NCI-H526 treated with DMSO at 0.1 percent for 48 hours (cell line): ENCODE measurements at regions not wholly inside any gene's neighbourhood (a gene's known extent, or its start where the extent isn't known, plus 50 kb on each side); places are given as distances from the start of the nearest gene placed in this dataset.

Experiments
- DNase-seq: peaks from one replicate; lab custom pipeline; 2025; lab: John Stamatoyannopoulos, UW

DNA sequence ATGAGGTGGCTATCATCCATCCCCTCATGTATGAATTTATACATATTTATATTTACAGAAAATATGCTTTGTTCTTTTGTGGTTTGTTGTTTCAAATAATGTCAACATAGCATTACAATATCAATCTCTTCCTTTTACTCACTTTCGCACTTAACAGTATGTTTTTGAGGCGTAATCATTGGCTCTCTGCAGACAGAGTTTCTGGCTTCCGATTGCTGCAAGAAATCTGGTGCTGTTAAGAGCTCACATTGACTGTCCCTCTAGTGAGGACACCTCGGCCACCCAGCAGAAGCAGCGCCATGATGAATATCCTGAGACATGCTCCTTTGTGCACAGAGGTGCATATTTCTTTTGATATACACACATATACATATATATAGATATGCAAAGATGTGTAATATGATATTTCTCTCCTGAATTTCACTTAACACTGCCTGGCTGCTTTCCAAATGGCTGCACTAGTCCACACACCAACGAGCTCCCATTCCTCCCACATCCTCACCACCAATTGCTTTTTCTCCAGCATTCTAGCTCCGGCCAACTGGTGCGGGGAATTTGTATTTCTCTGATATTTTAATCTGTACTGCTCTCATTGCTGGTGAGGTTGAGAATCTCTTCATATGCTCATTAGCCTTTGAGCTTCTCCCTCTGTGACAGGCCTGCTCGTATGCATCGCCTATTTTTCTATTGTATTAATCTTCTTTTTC, 248.4 kb downstream of the SIPA1L2 start:
- DNase-seq: peak; percentile 41

DNA sequence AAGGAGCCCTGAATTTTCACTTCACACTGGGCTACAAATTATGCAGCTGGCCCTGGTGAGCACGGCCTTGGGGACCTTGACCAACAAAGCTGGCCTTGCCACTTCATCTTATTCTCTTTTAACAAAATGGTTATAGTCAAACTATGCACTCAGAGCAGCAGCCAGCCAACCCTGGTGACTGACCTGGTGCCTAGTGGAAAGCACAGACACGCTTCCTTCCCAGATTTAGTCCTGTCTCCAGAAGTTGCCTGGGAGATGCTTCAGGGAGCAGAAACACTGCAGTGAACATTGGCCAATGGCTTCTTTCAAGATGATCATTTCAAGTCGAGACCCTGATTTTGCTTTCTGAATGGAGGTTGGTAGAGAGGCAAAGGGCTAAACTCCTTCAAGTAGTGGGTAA, 249.3 kb downstream of the SIPA1L2 start:
- DNase-seq: no peak

DNA sequence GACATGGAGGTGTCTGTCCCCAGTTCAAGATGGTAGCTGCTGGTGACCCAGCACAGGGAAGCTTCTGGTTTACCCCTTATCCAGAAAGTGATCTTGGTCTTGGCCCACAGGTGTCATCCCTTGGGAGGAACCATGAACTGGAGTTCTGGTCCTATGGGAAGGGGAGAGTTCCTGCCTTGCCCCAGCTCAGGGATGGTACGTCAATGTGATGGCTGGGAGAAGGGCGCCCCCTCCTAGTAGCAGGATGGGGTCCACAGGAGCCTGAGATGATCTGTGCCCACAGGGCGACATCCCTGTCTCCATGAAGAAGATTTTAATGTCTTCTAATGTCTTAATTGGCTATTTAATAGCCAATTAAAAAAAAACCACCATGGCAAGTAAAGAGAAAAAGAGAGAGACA, 249.8 kb downstream of the SIPA1L2 start:
- DNase-seq: no peak

- no peak for DNase-seq
These were observed 250.9 kb downstream of the SIPA1L2 start for GRCh38 chr1:232379063-232379434.

DNA sequence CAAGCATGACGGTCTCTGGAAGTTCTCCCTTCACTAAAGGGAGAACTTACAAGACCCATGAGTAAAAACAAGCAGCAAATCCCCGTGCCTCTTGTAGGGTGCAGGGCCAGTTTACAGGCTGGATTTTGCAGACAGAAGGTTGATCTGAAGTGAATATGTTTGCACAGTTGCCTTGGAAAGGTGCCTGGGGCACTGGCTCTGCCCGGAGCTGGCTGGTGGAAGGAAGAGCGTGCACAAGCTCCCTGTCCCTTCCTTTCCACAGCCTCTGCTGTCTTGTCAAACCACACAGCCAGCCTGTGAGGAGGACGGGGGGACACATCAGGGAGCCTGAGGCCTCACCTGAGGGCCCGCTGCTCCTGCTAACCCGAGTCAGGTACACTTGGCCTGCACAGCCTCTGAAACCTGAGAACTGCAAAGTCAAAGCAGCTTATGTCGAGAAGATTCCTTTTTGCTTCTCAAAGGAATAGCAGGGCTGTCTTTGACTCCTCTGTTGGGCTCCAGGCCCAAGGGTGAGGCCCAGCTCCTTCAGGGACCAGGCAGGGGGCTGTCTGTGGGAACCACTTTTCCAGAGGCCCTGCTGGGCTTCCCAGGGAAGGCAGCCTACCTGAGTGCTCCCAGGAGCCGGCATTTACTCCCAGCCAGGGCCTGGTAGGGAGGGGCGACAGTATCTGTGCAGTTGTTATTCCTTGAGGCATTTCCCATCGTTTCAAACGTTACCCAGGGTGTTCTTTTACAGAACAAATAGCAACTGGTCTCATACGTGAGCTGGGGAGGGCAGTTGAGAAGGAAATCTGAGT, 251.5 kb downstream of the SIPA1L2 start:
- DNase-seq: peak; percentile 0

DNA sequence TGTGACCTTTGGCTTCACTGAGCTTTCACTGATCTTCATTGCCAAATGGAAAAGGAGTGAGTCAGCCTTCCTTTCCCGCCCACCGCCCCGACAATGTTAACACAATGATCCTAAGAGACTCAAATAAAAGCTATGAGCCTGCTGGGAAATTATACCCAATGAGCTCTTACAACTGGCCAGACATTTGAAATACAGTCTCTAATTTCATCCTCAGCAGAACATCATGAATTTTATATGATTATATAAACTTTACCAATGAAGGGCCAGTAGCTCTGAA, 252.5 kb downstream of the SIPA1L2 start:
- DNase-seq: no peak

- no peak for DNase-seq
These were observed 253.1 kb downstream of the SIPA1L2 start for GRCh38 chr1:232376632-232377493.

DNA sequence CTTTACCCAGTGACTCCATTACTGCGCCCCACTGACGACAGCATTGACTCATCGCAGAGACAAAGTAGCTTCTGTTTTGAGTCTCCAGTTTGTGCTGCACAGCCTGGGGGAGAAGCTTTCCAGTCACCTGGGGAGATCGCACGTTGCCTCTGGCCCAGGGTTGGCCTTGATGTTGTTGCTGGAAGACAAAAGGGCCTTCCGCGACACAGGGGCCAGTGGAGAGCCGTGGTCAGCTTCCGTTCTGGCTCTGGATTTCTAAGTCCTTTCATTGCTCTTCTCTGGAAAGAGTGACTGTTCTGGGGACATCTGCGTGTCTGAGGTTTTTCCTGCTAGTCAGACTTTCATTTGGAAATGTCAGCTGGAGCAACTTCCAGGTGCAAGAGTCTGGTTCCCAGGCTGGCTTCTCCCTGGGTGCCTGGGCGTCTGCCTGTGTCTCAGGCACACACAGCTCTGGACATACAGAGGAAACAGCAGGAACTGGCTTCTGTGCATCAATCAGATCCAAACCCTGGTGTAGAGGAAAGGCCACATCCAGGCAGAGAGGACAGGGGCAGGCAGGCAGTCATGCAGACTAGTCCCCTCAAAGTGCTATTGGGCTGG, 257.0 kb downstream of the SIPA1L2 start:
- no peak for DNase-seq

GRCh38 chr1:232372431-232372830, 257.5 kb downstream of the SIPA1L2 start:
- DNase-seq: no peak

GRCh38 chr1:232369451-232370296, 260.3 kb downstream of the SIPA1L2 start:
- DNase-seq: no peak

GRCh38 chr1:232368821-232369321, 261.1 kb downstream of the SIPA1L2 start:
- no peak for DNase-seq

- DNase-seq: peak; percentile 59
These were observed 262.6 kb downstream of the SIPA1L2 start for GRCh38 chr1:232367293-232367692.

GRCh38 chr1:232364654-232365382, 265.1 kb downstream of the SIPA1L2 start:
- no peak for DNase-seq

DNA sequence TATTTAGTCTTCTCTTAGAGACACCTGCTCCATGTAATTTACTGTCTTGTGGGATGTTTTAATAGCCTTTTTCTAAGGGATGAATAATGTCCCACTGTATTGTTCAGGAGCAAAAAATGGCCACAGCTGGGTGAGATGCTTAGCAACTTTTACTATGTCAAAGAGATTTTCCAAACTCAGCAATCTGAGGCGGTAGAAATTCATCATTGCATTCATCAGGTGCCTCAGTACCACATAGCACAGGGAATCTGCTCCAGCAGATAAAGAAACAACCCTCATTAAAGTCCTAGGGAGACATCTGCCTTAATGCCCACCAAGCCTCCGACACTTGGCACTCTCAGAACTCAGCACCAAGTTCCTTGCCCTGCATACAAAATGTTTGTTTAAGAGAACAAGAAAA, 266.9 kb downstream of the SIPA1L2 start:
- no peak for DNase-seq

GRCh38 chr1:232357416-232357815, 272.5 kb downstream of the SIPA1L2 start:
- no peak for DNase-seq

GRCh38 chr1:232355162-232356006, 274.5 kb downstream of the SIPA1L2 start:
- no peak for DNase-seq

DNA sequence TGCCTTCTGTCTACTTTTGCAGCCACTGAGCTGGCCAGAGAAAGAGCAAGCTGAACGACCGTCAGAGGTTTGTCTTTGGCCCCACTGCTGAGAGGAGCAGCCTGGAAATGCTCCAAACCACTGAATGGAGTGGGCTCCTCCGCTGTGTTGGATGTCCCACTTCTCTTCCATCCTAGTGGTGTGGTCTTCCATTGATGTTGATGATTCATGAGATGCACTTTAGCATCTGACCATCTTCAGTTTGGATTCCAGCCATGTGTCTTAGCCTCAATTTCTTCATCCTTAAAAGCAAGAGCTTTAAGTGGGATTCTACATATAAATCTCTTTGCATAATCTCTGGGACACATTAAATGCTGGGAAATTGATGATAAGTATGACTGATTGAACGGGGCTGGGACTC, 276.9 kb downstream of the SIPA1L2 start:
- no peak for DNase-seq

DNA sequence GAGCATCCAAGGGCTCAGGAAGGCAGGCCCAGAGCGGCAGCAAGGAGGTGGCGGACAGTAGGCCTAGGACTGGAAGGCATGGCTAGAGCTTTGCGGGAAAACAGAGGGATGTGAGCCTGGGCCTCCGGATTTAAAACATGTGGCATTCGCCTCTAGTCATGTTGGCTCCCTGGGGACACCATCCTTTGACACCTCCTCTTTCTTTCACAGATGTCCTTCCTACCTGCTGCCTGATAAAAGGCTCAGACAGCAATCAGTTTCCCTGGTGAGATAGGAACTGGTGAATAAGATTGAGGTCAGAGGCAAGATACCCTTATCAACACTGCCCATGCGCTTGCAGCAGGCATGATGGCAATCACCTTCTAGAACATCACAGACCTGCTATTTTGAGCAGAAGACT, 277.6 kb downstream of the SIPA1L2 start:
- DNase-seq: no peak

- DNase-seq: no peak
These were observed 278.6 kb downstream of the SIPA1L2 start for GRCh38 chr1:232351335-232351734.

- no peak for DNase-seq
These were observed 283.1 kb downstream of the SIPA1L2 start for GRCh38 chr1:232346844-232347243.
